ENCODE measurements at regions not wholly inside any gene's neighbourhood (a gene's known extent, or its start where the extent isn't known, plus 50 kb on each side); places are given as distances from the start of the nearest gene placed in this dataset.

DNA sequence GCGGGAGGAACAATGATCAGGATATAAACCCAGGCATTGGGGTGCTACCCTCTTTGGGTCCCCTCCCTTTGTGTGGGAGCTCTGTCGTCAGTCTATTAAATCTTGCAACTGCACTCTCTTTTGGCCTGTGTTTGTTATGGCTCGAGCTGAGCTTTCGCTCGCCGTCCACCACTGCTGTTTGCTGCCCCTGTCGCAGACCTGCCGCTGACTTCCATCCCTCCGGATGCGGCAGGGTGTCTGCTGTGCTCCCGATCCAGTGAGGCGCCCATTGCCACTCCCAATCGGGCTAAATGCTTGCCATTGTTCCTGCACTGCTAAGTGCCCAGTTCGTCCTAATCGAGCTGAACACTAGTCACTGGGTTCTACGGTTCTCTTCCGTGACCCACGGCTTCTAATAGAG, 1443.7 kb upstream of the CADM2 start:
- Histone ChIP-seq H3K9me3 (ENCODE audit: control insufficient read depth, insufficient read depth, low read length) (no peaks in the 10 kb centered on the region), H3F3A (ENCODE audit: control insufficient read depth, insufficient read depth) (no peaks in the 10 kb centered on the region), H3K4me3 (ENCODE audit: low read length) (no peak overlapping the region), H3K9me2 (replicated peaks; ENCODE audit: control insufficient read depth, low read length) (no peaks in the 10 kb centered on the region), H3K79me2 (ENCODE audit: control insufficient read depth, low read length) (no peaks in the 10 kb centered on the region), H3K27ac (ENCODE audit: low read depth, low read length) (no peak overlapping the region), H3K36me3 (ENCODE audit: control insufficient read depth, low read length) (no peaks in the 10 kb centered on the region), H3K4me2 (ENCODE audit: low read length) (no peak overlapping the region), H3K27me3 (ENCODE audit: control insufficient read depth, low read length) (no peaks in the 10 kb centered on the region), H4K20me1 (ENCODE audit: control insufficient read depth, insufficient read depth, low read depth, low read length) (no peaks in the 10 kb centered on the region), H3K4me1 (ENCODE audit: control insufficient read depth, low read length) (no peaks in the 10 kb centered on the region)
- TF ChIP-seq, protein P1, sequence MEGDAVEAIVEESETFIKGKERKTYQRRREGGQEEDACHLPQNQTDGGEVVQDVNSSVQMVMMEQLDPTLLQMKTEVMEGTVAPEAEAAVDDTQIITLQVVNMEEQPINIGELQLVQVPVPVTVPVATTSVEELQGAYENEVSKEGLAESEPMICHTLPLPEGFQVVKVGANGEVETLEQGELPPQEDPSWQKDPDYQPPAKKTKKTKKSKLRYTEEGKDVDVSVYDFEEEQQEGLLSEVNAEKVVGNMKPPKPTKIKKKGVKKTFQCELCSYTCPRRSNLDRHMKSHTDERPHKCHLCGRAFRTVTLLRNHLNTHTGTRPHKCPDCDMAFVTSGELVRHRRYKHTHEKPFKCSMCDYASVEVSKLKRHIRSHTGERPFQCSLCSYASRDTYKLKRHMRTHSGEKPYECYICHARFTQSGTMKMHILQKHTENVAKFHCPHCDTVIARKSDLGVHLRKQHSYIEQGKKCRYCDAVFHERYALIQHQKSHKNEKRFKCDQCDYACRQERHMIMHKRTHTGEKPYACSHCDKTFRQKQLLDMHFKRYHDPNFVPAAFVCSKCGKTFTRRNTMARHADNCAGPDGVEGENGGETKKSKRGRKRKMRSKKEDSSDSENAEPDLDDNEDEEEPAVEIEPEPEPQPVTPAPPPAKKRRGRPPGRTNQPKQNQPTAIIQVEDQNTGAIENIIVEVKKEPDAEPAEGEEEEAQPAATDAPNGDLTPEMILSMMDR (IDR thresholded peaks at IDR 0.05; ENCODE audit: low read depth, low read length, poor library complexity, severe bottlenecking) = no peak
- TF ChIP-seq EZH2phosphoT487 (IDR thresholded peaks at IDR 0.05; ENCODE audit: borderline replicate concordance, low read length) = no peak

DNA sequence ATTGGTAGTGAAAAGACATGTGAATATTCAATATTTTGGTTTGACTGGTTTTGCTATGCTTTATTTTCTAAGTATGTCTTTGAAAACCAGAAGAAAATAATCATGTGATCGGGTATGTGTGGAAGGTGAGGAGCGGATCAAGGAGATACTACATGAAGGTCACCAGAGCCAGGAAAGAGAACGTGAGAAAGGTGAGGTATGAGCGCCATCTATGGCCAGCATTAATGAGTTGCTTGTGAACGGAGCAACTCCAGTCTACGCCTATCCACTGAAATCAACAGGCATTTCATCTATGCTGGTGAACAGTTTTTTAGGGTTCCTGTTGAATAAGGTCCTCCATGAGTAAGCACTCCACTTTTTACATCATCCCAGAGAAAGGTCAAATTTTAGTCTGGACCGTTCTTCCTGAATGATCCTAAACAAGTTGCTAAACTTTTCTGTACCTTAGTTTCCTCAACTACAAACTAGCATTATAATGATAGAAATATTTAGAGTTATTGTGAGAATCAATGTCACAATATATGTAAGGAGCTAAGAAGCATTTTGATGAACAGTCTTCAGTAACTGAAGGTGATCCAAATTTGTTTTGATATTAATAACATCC, 1435.2 kb upstream of the CADM2 start:
- no peaks in the 10 kb centered on the region for H3K79me2 ChIP-seq (ENCODE audit: control insufficient read depth, low read length)
- H3K27ac ChIP-seq (ENCODE audit: low read depth, low read length) = no peak overlapping the region
- no peaks in the 10 kb centered on the region for H3F3A ChIP-seq (ENCODE audit: control insufficient read depth, insufficient read depth)
- no peaks in the 10 kb centered on the region for H4K20me1 ChIP-seq (ENCODE audit: control insufficient read depth, insufficient read depth, low read depth, low read length)
- H3K4me2 ChIP-seq (ENCODE audit: low read length) = no peak overlapping the region
- TF ChIP-seq EZH2phosphoT487 (IDR thresholded peaks at IDR 0.05; ENCODE audit: borderline replicate concordance, low read length) = no peak
- TF ChIP-seq, protein P1 (IDR thresholded peaks at IDR 0.05; ENCODE audit: low read depth, low read length, poor library complexity, severe bottlenecking) = peak; percentile 82
- no peaks in the 10 kb centered on the region for H3K9me3 ChIP-seq (ENCODE audit: control insufficient read depth, insufficient read depth, low read length)
- no peak overlapping the region for H3K4me3 ChIP-seq (ENCODE audit: low read length)
- H3K36me3 ChIP-seq (ENCODE audit: control insufficient read depth, low read length) = no peaks in the 10 kb centered on the region
- H3K9me2 ChIP-seq (replicated peaks; ENCODE audit: control insufficient read depth, low read length) = no peaks in the 10 kb centered on the region
- H3K27me3 ChIP-seq (ENCODE audit: control insufficient read depth, low read length) = no peaks in the 10 kb centered on the region
- H3K4me1 ChIP-seq (ENCODE audit: control insufficient read depth, low read length) = no peaks in the 10 kb centered on the region

DNA sequence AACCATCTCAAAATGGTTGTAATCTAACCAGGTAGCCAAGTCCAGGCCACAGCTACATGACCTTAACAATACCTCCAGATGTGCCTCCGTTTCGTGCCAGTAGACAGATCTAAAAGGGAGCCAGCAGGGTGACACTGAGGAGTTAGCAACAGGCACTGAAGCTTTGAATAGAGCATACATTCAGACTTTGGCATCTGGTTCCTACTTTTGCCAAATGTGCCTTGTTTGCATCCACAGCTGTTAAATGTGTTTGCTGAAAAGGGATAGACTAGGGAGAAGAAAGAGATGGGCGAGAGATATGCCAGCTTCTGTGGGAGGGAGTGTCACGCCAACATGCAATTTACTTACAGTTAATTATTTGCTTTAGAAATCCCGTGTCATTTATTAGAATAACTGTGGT, 1433.9 kb upstream of the CADM2 start:
- no peak overlapping the region for H3K27ac ChIP-seq (ENCODE audit: low read depth, low read length)
- no peaks in the 10 kb centered on the region for H4K20me1 ChIP-seq (ENCODE audit: control insufficient read depth, insufficient read depth, low read depth, low read length)
- no peaks in the 10 kb centered on the region for H3K27me3 ChIP-seq (ENCODE audit: control insufficient read depth, low read length)
- H3K4me3 ChIP-seq (ENCODE audit: low read length) = no peak overlapping the region
- no peaks in the 10 kb centered on the region for H3K9me3 ChIP-seq (ENCODE audit: control insufficient read depth, insufficient read depth, low read length)
- no peaks in the 10 kb centered on the region for H3F3A ChIP-seq (ENCODE audit: control insufficient read depth, insufficient read depth)
- no peaks in the 10 kb centered on the region for H3K79me2 ChIP-seq (ENCODE audit: control insufficient read depth, low read length)
- no peaks in the 10 kb centered on the region for H3K36me3 ChIP-seq (ENCODE audit: control insufficient read depth, low read length)
- H3K9me2 ChIP-seq (replicated peaks; ENCODE audit: control insufficient read depth, low read length) = no peaks in the 10 kb centered on the region
- H3K4me2 ChIP-seq (ENCODE audit: low read length) = no peak overlapping the region
- TF ChIP-seq EZH2phosphoT487 (IDR thresholded peaks at IDR 0.05; ENCODE audit: borderline replicate concordance, low read length) = no peak
- TF ChIP-seq, protein P1 (IDR thresholded peaks at IDR 0.05; ENCODE audit: low read depth, low read length, poor library complexity, severe bottlenecking) = no peak
- no peaks in the 10 kb centered on the region for H3K4me1 ChIP-seq (ENCODE audit: control insufficient read depth, low read length)

Measured in DOHH2 (cell line).